ENCODE measurements at regions not wholly inside any gene's neighbourhood (a gene's known extent, or its start where the extent isn't known, plus 50 kb on each side); places are given as distances from the start of the nearest gene placed in this dataset.

DNA sequence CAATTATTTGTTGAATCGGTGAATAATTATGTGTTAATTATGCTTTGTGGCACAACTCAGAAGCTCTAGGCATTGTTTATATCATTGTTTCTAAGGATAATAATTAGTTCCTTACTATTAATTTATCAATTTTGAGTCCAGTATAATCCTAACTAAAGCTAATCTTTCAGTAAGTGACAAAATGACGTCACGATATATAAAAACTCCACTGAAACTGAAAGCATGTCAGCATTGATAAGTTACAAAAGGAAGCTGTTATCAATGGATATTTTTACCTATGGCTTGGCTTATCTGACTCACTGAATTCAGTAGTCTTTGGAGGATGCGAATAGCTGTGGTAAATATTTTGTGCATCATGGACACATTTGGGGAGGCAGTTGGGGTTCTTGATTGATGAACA lies 793.1 kb downstream of the NXPH1 start:
- TF ChIP-seq EP300 (IDR thresholded peaks at IDR 0.05; ENCODE audit: borderline replicate concordance) (no peak), TAF1 (IDR thresholded peaks at IDR 0.05; ENCODE audit: low read depth) (no peak), NFIC (IDR thresholded peaks at IDR 0.05) (no peak), RAD21 (IDR thresholded peaks at IDR 0.05; ENCODE audit: low read depth) (no peak), TCF12 (IDR thresholded peaks at IDR 0.05; ENCODE audit: low read depth) (no peak), ZBTB7A (IDR thresholded peaks at IDR 0.05; ENCODE audit: low read depth) (no peak)
- TF ChIP-seq, protein P1, sequence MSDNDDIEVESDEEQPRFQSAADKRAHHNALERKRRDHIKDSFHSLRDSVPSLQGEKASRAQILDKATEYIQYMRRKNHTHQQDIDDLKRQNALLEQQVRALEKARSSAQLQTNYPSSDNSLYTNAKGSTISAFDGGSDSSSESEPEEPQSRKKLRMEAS (IDR thresholded peaks at IDR 0.05): no peak
- TF ChIP-seq, protein P2, sequence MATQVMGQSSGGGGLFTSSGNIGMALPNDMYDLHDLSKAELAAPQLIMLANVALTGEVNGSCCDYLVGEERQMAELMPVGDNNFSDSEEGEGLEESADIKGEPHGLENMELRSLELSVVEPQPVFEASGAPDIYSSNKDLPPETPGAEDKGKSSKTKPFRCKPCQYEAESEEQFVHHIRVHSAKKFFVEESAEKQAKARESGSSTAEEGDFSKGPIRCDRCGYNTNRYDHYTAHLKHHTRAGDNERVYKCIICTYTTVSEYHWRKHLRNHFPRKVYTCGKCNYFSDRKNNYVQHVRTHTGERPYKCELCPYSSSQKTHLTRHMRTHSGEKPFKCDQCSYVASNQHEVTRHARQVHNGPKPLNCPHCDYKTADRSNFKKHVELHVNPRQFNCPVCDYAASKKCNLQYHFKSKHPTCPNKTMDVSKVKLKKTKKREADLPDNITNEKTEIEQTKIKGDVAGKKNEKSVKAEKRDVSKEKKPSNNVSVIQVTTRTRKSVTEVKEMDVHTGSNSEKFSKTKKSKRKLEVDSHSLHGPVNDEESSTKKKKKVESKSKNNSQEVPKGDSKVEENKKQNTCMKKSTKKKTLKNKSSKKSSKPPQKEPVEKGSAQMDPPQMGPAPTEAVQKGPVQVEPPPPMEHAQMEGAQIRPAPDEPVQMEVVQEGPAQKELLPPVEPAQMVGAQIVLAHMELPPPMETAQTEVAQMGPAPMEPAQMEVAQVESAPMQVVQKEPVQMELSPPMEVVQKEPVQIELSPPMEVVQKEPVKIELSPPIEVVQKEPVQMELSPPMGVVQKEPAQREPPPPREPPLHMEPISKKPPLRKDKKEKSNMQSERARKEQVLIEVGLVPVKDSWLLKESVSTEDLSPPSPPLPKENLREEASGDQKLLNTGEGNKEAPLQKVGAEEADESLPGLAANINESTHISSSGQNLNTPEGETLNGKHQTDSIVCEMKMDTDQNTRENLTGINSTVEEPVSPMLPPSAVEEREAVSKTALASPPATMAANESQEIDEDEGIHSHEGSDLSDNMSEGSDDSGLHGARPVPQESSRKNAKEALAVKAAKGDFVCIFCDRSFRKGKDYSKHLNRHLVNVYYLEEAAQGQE (IDR thresholded peaks at IDR 0.05; ENCODE audit: low read depth): no peak
- TF ChIP-seq, protein P3, sequence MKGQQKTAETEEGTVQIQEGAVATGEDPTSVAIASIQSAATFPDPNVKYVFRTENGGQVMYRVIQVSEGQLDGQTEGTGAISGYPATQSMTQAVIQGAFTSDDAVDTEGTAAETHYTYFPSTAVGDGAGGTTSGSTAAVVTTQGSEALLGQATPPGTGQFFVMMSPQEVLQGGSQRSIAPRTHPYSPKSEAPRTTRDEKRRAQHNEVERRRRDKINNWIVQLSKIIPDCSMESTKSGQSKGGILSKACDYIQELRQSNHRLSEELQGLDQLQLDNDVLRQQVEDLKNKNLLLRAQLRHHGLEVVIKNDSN (IDR thresholded peaks at IDR 0.05): no peak

Measured in Ishikawa (cell line).